ENCODE measurements at regions not wholly inside any gene's neighbourhood (a gene's known extent, or its start where the extent isn't known, plus 50 kb on each side); places are given as distances from the start of the nearest gene placed in this dataset.

DNA sequence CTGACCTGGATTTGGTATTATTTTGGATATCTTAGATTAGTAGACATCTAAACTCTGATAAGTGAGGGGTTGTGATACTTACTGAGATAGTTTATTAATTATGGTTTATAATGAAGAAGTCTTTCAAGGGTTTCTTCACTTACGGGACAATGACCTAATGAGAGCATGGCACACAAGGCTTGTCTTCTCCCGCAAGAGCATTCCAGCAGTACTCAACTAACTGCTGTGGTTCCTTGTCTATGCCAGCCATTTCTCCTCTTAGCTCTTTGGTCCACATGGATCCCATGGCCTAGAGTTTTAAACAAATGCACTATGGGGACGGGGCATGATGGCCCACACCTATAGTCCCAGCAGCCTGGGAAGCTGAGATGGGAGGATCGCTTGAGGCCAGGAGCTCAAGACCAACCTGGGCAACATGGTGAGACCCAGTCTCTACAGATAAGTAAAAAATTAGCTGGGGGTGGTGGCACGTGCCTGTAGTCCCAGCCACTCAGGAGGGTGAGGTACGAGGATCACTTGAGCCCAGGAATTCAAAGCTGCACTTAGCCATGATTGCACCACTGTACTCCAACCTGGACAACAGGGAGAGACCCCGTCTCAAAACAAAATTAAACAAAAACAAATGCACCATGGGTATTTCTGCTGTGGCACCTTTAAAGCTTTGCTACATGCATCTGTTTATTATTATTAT lies 161.7 kb upstream of the MYCN start:
- H3K79me2 ChIP-seq: no peaks in the 10 kb centered on the region
- no peaks in the 10 kb centered on the region for H3K4me1 ChIP-seq
- no peaks in the 10 kb centered on the region for H3K9me3 ChIP-seq (ENCODE audit: control insufficient read depth, low read length)
- no peak overlapping the region for H2AFZ ChIP-seq
- H3K4me2 ChIP-seq (ENCODE audit: low read length): no peak overlapping the region
- no peak overlapping the region for H3K9ac ChIP-seq
- no peak overlapping the region for H3K27ac ChIP-seq
- H3K4me3 ChIP-seq (ENCODE audit: low read depth, low read length): no peak overlapping the region
- no peaks in the 10 kb centered on the region for H3K36me3 ChIP-seq (ENCODE audit: control insufficient read depth, insufficient read depth, low read length)
- no peaks in the 10 kb centered on the region for H3K27me3 ChIP-seq (ENCODE audit: control insufficient read depth, insufficient read depth, low read length)
- TF ChIP-seq, protein P1, sequence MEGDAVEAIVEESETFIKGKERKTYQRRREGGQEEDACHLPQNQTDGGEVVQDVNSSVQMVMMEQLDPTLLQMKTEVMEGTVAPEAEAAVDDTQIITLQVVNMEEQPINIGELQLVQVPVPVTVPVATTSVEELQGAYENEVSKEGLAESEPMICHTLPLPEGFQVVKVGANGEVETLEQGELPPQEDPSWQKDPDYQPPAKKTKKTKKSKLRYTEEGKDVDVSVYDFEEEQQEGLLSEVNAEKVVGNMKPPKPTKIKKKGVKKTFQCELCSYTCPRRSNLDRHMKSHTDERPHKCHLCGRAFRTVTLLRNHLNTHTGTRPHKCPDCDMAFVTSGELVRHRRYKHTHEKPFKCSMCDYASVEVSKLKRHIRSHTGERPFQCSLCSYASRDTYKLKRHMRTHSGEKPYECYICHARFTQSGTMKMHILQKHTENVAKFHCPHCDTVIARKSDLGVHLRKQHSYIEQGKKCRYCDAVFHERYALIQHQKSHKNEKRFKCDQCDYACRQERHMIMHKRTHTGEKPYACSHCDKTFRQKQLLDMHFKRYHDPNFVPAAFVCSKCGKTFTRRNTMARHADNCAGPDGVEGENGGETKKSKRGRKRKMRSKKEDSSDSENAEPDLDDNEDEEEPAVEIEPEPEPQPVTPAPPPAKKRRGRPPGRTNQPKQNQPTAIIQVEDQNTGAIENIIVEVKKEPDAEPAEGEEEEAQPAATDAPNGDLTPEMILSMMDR (IDR thresholded peaks at IDR 0.05): no peak

DNA sequence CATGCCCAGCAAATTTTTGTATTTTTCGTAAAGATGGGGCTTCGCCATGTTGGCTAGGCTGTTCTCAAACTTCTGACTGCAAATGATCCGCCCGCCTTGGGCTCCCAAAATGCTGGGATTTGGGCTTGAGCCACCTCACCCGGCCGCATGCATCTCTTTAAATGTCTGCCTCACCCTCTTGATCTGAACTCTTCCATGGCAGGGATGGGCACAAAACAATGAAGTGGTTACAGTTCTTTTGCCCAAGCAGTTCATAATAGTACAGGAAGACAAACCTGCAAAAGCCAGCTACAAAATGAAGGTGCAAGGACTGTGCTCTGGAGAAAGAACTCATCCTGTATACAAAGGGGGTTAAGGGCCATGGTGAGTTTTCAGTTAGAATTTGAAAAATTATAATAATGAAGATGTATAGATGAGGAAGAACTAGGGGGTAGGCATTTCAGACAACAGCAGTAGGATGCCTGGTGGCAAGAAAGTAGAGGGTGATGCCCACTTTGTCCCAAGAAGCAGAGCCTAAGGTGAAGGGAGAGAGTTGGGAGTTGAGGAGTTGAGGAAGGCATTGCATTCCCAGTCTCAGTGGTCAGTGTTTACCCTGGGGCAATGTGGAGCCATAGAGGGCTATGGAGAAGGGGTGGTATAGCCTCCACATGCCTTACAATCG lies 160.8 kb upstream of the MYCN start:
- Histone ChIP-seq H2AFZ (no peak overlapping the region), H3K9me3 (ENCODE audit: control insufficient read depth, low read length) (no peaks in the 10 kb centered on the region), H3K4me3 (ENCODE audit: low read depth, low read length) (no peak overlapping the region), H3K4me1 (no peaks in the 10 kb centered on the region), H3K4me2 (ENCODE audit: low read length) (no peak overlapping the region), H3K79me2 (no peaks in the 10 kb centered on the region), H3K9ac (no peak overlapping the region), H3K27ac (no peak overlapping the region), H3K36me3 (ENCODE audit: control insufficient read depth, insufficient read depth, low read length) (no peaks in the 10 kb centered on the region), H3K27me3 (ENCODE audit: control insufficient read depth, insufficient read depth, low read length) (no peaks in the 10 kb centered on the region)
- TF ChIP-seq, protein P1 (IDR thresholded peaks at IDR 0.05): no peak

DNA sequence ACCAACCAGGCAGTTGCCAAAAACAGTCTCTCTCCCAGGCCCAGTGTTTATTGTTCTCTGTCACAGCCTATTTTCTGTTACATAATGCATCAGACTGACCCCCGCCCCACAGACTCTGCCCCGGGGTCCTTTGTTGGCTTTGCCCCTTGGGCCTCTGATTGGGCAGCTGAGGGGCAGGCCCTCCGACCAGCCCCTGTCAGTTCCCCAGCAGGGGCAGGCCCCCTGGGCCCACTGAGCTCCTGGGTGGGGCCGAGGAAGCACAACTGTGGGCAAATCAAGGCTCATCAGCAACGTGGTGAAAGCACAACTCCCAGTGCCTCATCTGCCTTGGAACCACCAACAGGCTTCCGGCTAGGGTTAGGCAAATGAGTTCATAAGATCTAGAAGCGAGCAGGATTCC lies 160.1 kb upstream of the MYCN start:
- no peak overlapping the region for H2AFZ ChIP-seq
- no peak overlapping the region for H3K27ac ChIP-seq
- no peak overlapping the region for H3K4me3 ChIP-seq (ENCODE audit: low read depth, low read length)
- no peaks in the 10 kb centered on the region for H3K9me3 ChIP-seq (ENCODE audit: control insufficient read depth, low read length)
- no peak overlapping the region for H3K4me2 ChIP-seq (ENCODE audit: low read length)
- no peaks in the 10 kb centered on the region for H3K27me3 ChIP-seq (ENCODE audit: control insufficient read depth, insufficient read depth, low read length)
- no peak overlapping the region for H3K9ac ChIP-seq
- H3K79me2 ChIP-seq: no peaks in the 10 kb centered on the region
- no peaks in the 10 kb centered on the region for H3K4me1 ChIP-seq
- no peaks in the 10 kb centered on the region for H3K36me3 ChIP-seq (ENCODE audit: control insufficient read depth, insufficient read depth, low read length)
- TF ChIP-seq, protein P1 (IDR thresholded peaks at IDR 0.05): no peak

GRCh38 chr2:15780912-15781574 lies 159.3 kb upstream of the MYCN start:
- H3K27me3 ChIP-seq (ENCODE audit: control insufficient read depth, insufficient read depth, low read length): no peaks in the 10 kb centered on the region
- H3K27ac ChIP-seq: no peak overlapping the region
- TF ChIP-seq, protein P1 (IDR thresholded peaks at IDR 0.05): no peak
- H3K9ac ChIP-seq: no peak overlapping the region
- no peaks in the 10 kb centered on the region for H3K36me3 ChIP-seq (ENCODE audit: control insufficient read depth, insufficient read depth, low read length)
- H3K9me3 ChIP-seq (ENCODE audit: control insufficient read depth, low read length): no peaks in the 10 kb centered on the region
- no peaks in the 10 kb centered on the region for H3K79me2 ChIP-seq
- no peak overlapping the region for H2AFZ ChIP-seq
- H3K4me3 ChIP-seq (ENCODE audit: low read depth, low read length): no peak overlapping the region
- no peaks in the 10 kb centered on the region for H3K4me1 ChIP-seq
- H3K4me2 ChIP-seq (ENCODE audit: low read length): no peak overlapping the region
